ENCODE measurements at regions not wholly inside any gene's neighbourhood (a gene's known extent, or its start where the extent isn't known, plus 50 kb on each side); places are given as distances from the start of the nearest gene placed in this dataset.

DNA sequence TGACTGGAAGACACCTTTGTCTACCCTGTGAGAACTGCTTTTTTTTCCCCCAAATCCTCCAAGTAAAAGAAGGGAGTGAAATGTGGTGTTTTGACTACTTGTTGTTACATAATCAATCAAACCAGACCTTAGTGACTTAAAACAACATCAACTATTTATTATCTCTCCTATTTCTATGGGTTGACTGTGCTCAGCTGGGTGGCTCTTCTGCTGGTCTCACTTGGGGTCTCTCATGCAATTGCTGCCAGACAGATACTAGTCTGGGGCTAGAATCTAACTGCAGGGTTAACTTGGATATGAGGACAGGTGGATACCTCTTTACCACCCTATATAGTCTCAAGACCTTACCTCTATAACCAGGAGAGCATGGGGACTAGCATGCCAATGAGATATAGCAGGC is 141.3 kb downstream of the SALL1 start (continued):
- TF ChIP-seq, protein P1, sequence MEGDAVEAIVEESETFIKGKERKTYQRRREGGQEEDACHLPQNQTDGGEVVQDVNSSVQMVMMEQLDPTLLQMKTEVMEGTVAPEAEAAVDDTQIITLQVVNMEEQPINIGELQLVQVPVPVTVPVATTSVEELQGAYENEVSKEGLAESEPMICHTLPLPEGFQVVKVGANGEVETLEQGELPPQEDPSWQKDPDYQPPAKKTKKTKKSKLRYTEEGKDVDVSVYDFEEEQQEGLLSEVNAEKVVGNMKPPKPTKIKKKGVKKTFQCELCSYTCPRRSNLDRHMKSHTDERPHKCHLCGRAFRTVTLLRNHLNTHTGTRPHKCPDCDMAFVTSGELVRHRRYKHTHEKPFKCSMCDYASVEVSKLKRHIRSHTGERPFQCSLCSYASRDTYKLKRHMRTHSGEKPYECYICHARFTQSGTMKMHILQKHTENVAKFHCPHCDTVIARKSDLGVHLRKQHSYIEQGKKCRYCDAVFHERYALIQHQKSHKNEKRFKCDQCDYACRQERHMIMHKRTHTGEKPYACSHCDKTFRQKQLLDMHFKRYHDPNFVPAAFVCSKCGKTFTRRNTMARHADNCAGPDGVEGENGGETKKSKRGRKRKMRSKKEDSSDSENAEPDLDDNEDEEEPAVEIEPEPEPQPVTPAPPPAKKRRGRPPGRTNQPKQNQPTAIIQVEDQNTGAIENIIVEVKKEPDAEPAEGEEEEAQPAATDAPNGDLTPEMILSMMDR (IDR thresholded peaks at IDR 0.05): no peak
- TF ChIP-seq, protein P2, sequence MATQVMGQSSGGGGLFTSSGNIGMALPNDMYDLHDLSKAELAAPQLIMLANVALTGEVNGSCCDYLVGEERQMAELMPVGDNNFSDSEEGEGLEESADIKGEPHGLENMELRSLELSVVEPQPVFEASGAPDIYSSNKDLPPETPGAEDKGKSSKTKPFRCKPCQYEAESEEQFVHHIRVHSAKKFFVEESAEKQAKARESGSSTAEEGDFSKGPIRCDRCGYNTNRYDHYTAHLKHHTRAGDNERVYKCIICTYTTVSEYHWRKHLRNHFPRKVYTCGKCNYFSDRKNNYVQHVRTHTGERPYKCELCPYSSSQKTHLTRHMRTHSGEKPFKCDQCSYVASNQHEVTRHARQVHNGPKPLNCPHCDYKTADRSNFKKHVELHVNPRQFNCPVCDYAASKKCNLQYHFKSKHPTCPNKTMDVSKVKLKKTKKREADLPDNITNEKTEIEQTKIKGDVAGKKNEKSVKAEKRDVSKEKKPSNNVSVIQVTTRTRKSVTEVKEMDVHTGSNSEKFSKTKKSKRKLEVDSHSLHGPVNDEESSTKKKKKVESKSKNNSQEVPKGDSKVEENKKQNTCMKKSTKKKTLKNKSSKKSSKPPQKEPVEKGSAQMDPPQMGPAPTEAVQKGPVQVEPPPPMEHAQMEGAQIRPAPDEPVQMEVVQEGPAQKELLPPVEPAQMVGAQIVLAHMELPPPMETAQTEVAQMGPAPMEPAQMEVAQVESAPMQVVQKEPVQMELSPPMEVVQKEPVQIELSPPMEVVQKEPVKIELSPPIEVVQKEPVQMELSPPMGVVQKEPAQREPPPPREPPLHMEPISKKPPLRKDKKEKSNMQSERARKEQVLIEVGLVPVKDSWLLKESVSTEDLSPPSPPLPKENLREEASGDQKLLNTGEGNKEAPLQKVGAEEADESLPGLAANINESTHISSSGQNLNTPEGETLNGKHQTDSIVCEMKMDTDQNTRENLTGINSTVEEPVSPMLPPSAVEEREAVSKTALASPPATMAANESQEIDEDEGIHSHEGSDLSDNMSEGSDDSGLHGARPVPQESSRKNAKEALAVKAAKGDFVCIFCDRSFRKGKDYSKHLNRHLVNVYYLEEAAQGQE (IDR thresholded peaks at IDR 0.05; ENCODE audit: low read depth, low read length): no peak
- TF ChIP-seq RAD21 (IDR thresholded peaks at IDR 0.05; ENCODE audit: low read length) (no peak), GATA2 (CRISPR knock-in tag; IDR thresholded peaks at IDR 0.05) (no peak), FOXM1 (IDR thresholded peaks at IDR 0.05; ENCODE audit: low read depth) (no peak), NFIC (IDR thresholded peaks at IDR 0.05; ENCODE audit: borderline replicate concordance) (no peak)

DNA sequence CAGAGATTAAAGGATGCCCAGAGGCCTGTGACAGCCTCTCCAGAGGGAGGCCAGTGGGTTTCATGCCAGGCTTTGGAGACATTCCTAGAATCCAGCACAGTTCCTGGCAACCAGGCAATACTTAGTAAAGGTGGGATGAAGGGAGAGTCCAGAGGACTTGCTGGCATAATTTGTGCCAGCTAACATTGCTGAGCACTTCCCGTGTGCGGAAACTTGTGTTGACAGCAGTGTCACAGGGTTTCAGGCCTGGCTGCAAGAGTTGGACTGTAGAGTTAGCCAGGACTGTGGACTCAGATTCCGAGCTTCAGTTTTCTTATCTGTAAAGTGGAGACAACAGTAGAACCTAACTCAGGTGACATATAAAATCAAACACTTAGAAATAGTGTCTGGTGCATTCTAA is 141.7 kb downstream of the SALL1 start:
- CTCF ChIA-PET: no interaction called here
- DNase-seq: no peak
- Histone ChIP-seq H4K20me1 (ENCODE audit: insufficient read depth) (no peaks in the 10 kb centered on the region), H3K4me2 (no peak overlapping the region), H3K4me1 (ENCODE audit: control insufficient read depth in 1 of 2, insufficient read depth in 2 of 2, low read depth in 1 of 2, low read length in 1 of 2) (no peaks in the 10 kb centered on the region), H3K4me3 (ENCODE audit: low read depth in 2 of 2, low read length in 1 of 2) (no peak overlapping the region), H3F3A (replicated peaks; ENCODE audit: insufficient read depth) (no peaks in the 10 kb centered on the region), H3K27me3 (ENCODE audit: insufficient read depth) (no peaks in the 10 kb centered on the region), H3K36me3 (replicated peaks in 1 of 2; ENCODE audit: control insufficient read depth in 1 of 2, insufficient read depth in 2 of 2, low read length in 1 of 2) (no peaks in the 10 kb centered on the region), H3K27ac (ENCODE audit: low read depth in 2 of 2, low read length in 1 of 2) (no peak overlapping the region), H3K9me2 (no peaks in the 10 kb centered on the region), H3K9ac (no peak overlapping the region), H3K9me3 (no peaks in the 10 kb centered on the region), H3K79me2 (ENCODE audit: insufficient read depth) (no peaks in the 10 kb centered on the region), H2AFZ (ENCODE audit: low read depth) (no peak overlapping the region)
- TF ChIP-seq RXRA (IDR thresholded peaks at IDR 0.05; ENCODE audit: borderline replicate concordance, low read depth) (no peak), FOXM1 (IDR thresholded peaks at IDR 0.05; ENCODE audit: low read depth) (no peak), FOXJ3 (CRISPR knock-in tag; IDR thresholded peaks at IDR 0.05) (no peak), NRF1 (IDR thresholded peaks at IDR 0.05; ENCODE audit: low read depth, low read length) (no peak)
- TF ChIP-seq, protein P3, sequence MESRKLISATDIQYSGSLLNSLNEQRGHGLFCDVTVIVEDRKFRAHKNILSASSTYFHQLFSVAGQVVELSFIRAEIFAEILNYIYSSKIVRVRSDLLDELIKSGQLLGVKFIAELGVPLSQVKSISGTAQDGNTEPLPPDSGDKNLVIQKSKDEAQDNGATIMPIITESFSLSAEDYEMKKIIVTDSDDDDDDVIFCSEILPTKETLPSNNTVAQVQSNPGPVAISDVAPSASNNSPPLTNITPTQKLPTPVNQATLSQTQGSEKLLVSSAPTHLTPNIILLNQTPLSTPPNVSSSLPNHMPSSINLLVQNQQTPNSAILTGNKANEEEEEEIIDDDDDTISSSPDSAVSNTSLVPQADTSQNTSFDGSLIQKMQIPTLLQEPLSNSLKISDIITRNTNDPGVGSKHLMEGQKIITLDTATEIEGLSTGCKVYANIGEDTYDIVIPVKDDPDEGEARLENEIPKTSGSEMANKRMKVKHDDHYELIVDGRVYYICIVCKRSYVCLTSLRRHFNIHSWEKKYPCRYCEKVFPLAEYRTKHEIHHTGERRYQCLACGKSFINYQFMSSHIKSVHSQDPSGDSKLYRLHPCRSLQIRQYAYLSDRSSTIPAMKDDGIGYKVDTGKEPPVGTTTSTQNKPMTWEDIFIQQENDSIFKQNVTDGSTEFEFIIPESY (IDR thresholded peaks at IDR 0.05; ENCODE audit: borderline replicate concordance, low read depth): no peak
- POLR2A ChIA-PET: no interaction called here
- 17% methylated on average over 3 of the region's 3 CpGs for WGBS (ENCODE audit: low lambda C conversion rate)

Measured in SK-N-SH (cell line).